Neural progenitor cell (in vitro differentiated cells): ENCODE measurements at regions not wholly inside any gene's neighbourhood (a gene's known extent, or its start where the extent isn't known, plus 50 kb on each side); places are given as distances from the start of the nearest gene placed in this dataset.

Experiments used
- DNase-seq: peaks from one replicate; pipeline ENCODE4 v3.0.0-alpha.2; 2016; ENCODE audit warnings: low spot score
- H2AFZ ChIP-seq: fragments of 200-600 bp; sonication (generic); replicated peaks from 2 replicates; pipeline ENCODE4 v1.6.1; 2016; ENCODE audit warnings: antibody characterized with exemption
- H3F3A ChIP-seq: fragments of 200-600 bp; sonication (generic); 2 replicates; pipeline ENCODE4 v1.6.1; 2016; ENCODE audit warnings: antibody characterized with exemption, low read depth
- H3K27ac ChIP-seq: fragments of 200-600 bp; sonication (generic); 2 replicates; pipeline ENCODE4 v1.5.1; 2016; ENCODE audit warnings: mild to moderate bottlenecking
- H3K27me3 ChIP-seq: fragments of 200-600 bp; sonication (generic); 2 replicates; pipeline ENCODE4 v1.6.1; 2016; ENCODE audit warnings: mild to moderate bottlenecking, moderate library complexity
- H3K36me3 ChIP-seq: fragments of 200-600 bp; sonication (generic); 2 replicates; pipeline ENCODE4 v1.5.1; 2016
- H3K4me1 ChIP-seq: fragments of 200-600 bp; sonication (generic); 2 replicates; pipeline ENCODE4 v1.6.1; 2016; ENCODE audit warnings: mixed run types
- H3K4me2 ChIP-seq: fragments of 200-600 bp; sonication (generic); 2 replicates; pipeline ENCODE4 v1.6.1; 2016
- H3K4me3 ChIP-seq: fragments of 200-600 bp; sonication (generic); 2 replicates; pipeline ENCODE4 v1.5.1; 2016
- H3K79me2 ChIP-seq: fragments of 200-600 bp; sonication (generic); 2 replicates; pipeline ENCODE4 v1.6.1; 2016; ENCODE audit warnings: low read depth
- H3K9ac ChIP-seq: fragments of 200-600 bp; sonication (generic); 2 replicates; pipeline ENCODE4 v1.6.1; 2016
- H3K9me3 ChIP-seq: fragments of 200-600 bp; sonication (generic); 2 replicates; pipeline ENCODE4 v1.5.1; 2016; ENCODE audit warnings: low read depth
- H4K20me1 ChIP-seq: fragments of 200-600 bp; sonication (generic); 2 replicates; pipeline ENCODE4 v1.6.1; 2016; ENCODE audit warnings: low read depth
- H3K27ac Mint-ChIP-seq: 3 replicates; pipeline ENCODE4 v1.8.0; 2021; ENCODE audit warnings: mixed read lengths
- H3K27me3 Mint-ChIP-seq: 2 replicates; pipeline ENCODE4 v1.8.0; 2022; ENCODE audit warnings: low read depth, mild to moderate bottlenecking, inconsistent platforms, moderate library complexity, mixed read lengths; ENCODE audit not compliant: insufficient read depth
- H3K36me3 Mint-ChIP-seq: 3 replicates; pipeline ENCODE4 v1.8.0; 2021; ENCODE audit warnings: mixed read lengths
- H3K4me1 Mint-ChIP-seq: 3 replicates; pipeline ENCODE4 v1.8.0; 2021; ENCODE audit warnings: mixed read lengths
- H3K4me3 Mint-ChIP-seq: 3 replicates; pipeline ENCODE4 v1.8.0; 2021; ENCODE audit warnings: mild to moderate bottlenecking, moderate library complexity, mixed read lengths
- H3K9me3 Mint-ChIP-seq: 3 replicates; pipeline ENCODE4 v1.8.0; 2020; ENCODE audit warnings: mixed read lengths
- CTCF ChIP-seq: fragments of 200-600 bp; sonication (generic); IDR thresholded peaks from 2 replicates; pipeline ENCODE4 v1.5.1; 2017; ENCODE audit warnings: antibody characterized with exemption, mild to moderate bottlenecking
- EZH2 ChIP-seq: fragments of 200-600 bp; sonication (generic); IDR thresholded peaks from 2 replicates; pipeline ENCODE4 v1.6.1; 2017; ENCODE audit warnings: antibody characterized with exemption, mild to moderate bottlenecking, moderate library complexity
- EZH2phosphoT487 ChIP-seq: fragments of 200-600 bp; sonication (generic); IDR thresholded peaks from 2 replicates; pipeline ENCODE4 v1.6.1; 2017; ENCODE audit warnings: antibody characterized with exemption

DNA sequence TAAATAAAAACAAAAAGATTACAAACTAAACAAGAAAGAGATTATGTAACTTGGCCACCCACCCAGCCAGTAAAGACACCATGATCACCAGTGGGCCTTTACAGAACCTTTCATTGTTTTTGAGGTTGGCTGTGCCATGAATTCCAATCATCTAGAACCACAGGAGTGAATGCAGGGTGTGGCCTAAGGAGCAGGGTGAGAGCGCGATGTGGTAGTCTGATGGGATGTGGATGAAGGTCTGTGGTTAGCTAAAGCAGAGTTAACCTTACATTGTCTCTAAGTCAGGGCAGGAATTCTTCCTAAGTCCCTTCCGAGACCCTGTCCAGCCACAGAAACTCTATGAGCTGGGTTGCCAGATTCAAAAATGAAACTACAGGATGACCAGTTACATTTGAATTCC, 54.0 kb upstream of the CDKN3 start:
- TF ChIP-seq EZH2phosphoT487 = no peak
- TF ChIP-seq EZH2 = no peak
- TF ChIP-seq CTCF = no peak
- Histone ChIP-seq H3K9me3 (no peaks in the 10 kb centered on the region), H3K79me2 (no peaks in the 10 kb centered on the region), H3K4me2 (peak overlapping the region; percentile 28), H2AFZ (no peak overlapping the region), H3K36me3 (no peaks in the 10 kb centered on the region), H4K20me1 (no peaks in the 10 kb centered on the region), H3K4me1 (peaks cover 22% of the 10 kb centered on the region), H3F3A (peaks cover 17% of the 10 kb centered on the region), H3K27ac (no peak overlapping the region), H3K9ac (no peak overlapping the region), H3K4me3 (no peak overlapping the region), H3K27me3 (no peaks in the 10 kb centered on the region)
- H3K4me1 Mint-ChIP-seq = peaks cover 41% of the 10 kb centered on the region
- no peaks in the 10 kb centered on the region for H3K36me3 Mint-ChIP-seq
- H3K4me3 Mint-ChIP-seq = no peak overlapping the region
- peak overlapping the region; percentile 47 for H3K27ac Mint-ChIP-seq
- H3K27me3 Mint-ChIP-seq = peaks cover 2% of the 10 kb centered on the region
- DNase-seq = no peak
- peaks cover 2% of the 10 kb centered on the region for H3K9me3 Mint-ChIP-seq

- Histone ChIP-seq H3K4me2 (peak overlapping the region; percentile 28), H3K9me3 (no peaks in the 10 kb centered on the region), H3K36me3 (no peaks in the 10 kb centered on the region), H3K9ac (no peak overlapping the region), H3F3A (peaks cover 12% of the 10 kb centered on the region), H3K79me2 (no peaks in the 10 kb centered on the region), H2AFZ (no peak overlapping the region), H4K20me1 (no peaks in the 10 kb centered on the region), H3K27ac (no peak overlapping the region), H3K27me3 (no peaks in the 10 kb centered on the region), H3K4me1 (peaks cover 15% of the 10 kb centered on the region), H3K4me3 (no peak overlapping the region)
- H3K9me3 Mint-ChIP-seq = peaks cover 2% of the 10 kb centered on the region
- H3K27ac Mint-ChIP-seq = peak overlapping the region; percentile 75
- TF ChIP-seq CTCF (no peak), EZH2phosphoT487 (no peak), EZH2 (no peak)
- no peaks in the 10 kb centered on the region for H3K36me3 Mint-ChIP-seq
- H3K27me3 Mint-ChIP-seq = peaks cover 2% of the 10 kb centered on the region
- H3K4me1 Mint-ChIP-seq = peaks cover 35% of the 10 kb centered on the region
- DNase-seq = peak; percentile 58
- H3K4me3 Mint-ChIP-seq = no peak overlapping the region
Observed at GRCh38 chr14:54343272-54344121, 53.3 kb upstream of the CDKN3 start.

DNA sequence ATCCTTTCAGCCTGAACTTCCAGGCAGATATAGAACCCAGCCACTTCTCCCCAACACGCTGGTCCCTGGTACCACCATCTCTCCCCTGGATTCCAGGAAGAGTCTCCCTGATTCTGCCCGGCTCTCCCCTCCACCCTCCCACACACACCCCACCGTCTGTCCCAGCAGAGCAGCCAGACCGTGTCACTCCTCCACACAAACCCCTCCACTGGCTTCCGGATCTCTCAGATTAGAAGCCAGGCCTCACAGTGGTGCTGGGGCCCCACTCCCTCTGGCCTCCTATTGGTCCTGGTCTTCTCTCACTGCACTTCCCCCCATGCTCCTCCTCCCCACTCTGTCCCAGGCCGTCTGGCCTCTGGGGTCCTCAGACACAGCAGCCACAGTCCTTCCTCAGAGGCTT, 52.4 kb upstream of the CDKN3 start:
- H3K4me2 ChIP-seq = no peak overlapping the region
- H3K27ac ChIP-seq = no peak overlapping the region
- H3F3A ChIP-seq = peaks cover 14% of the 10 kb centered on the region
- no peaks in the 10 kb centered on the region for H3K9me3 ChIP-seq
- no peak for DNase-seq
- peaks cover 17% of the 10 kb centered on the region for H3K4me1 ChIP-seq
- no peak overlapping the region for H2AFZ ChIP-seq
- H3K79me2 ChIP-seq = no peaks in the 10 kb centered on the region
- no peaks in the 10 kb centered on the region for H3K27me3 ChIP-seq
- Mint-ChIP-seq H3K27ac (peak overlapping the region; percentile 50), H3K27me3 (no peaks in the 10 kb centered on the region), H3K36me3 (no peaks in the 10 kb centered on the region), H3K9me3 (peaks cover 2% of the 10 kb centered on the region), H3K4me1 (peaks cover 37% of the 10 kb centered on the region), H3K4me3 (no peak overlapping the region)
- no peak overlapping the region for H3K9ac ChIP-seq
- no peaks in the 10 kb centered on the region for H3K36me3 ChIP-seq
- H4K20me1 ChIP-seq = no peaks in the 10 kb centered on the region
- no peak for TF ChIP-seq CTCF
- no peak for TF ChIP-seq EZH2phosphoT487
- no peak for TF ChIP-seq EZH2
- H3K4me3 ChIP-seq = no peak overlapping the region
